ENCODE measurements at regions not wholly inside any gene's neighbourhood (a gene's known extent, or its start where the extent isn't known, plus 50 kb on each side); places are given as distances from the start of the nearest gene placed in this dataset.
"Not testable (repeated sequence)": the region's sequence is repeated elsewhere in the genome, so short reads cannot be mapped to it uniquely, and the experiment has no call there.

DNA sequence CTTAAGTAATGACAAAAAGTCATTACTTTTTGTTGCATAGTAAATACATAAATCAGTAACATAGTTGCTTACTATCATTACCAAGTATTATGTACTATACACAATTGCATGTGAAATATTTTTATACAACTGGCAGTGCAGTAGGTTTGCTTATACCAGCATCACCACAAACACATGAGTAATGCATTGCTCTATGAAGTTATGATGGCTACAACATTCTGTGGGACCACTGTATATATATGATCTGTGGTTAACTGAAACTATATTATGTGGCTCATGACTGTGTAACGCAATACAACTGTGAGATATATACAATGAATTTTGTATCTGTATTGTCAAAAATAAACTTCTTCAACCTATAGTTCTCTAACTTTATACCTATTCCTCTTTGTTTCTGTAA is 113.7 kb upstream of the RBMS3 start:
- no peak overlapping the region for H3K27ac ChIP-seq
- no peaks in the 10 kb centered on the region for H3K27me3 ChIP-seq (replicated peaks)
- no peak overlapping the region for H3K4me3 ChIP-seq
- H3K9me3 ChIP-seq (replicated peaks) = no peaks in the 10 kb centered on the region
- no peaks in the 10 kb centered on the region for H3K36me3 ChIP-seq
- DNase-seq (ENCODE audit: low read depth in 1 of 2, low spot score in 2 of 2) = no peak
- H3K4me1 ChIP-seq (replicated peaks) = peaks cover 18% of the 10 kb centered on the region

DNA sequence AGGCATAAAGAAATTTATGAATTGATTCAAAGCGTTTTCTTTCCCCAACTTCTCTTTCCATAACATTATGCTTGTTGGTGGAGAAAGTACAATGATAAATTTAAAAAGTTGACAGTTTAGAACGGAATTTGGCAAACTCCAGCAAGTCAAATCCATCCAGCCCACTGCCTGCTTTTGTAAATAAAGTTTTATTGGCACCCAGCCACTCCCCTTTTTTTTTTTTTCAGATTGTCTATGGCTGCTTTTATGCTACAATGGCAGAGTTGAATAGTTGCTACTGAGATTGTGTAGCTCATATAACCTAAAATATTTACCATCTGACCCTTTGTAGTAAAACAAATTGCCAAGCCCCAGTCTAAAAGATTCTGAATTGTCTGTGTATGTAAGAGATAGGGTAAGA is 112.8 kb upstream of the RBMS3 start:
- Histone ChIP-seq H3K36me3 (no peaks in the 10 kb centered on the region), H3K27ac (no peak overlapping the region), H3K27me3 (replicated peaks) (no peaks in the 10 kb centered on the region), H3K4me1 (replicated peaks) (peaks cover 21% of the 10 kb centered on the region), H3K4me3 (no peak overlapping the region), H3K9me3 (replicated peaks) (no peaks in the 10 kb centered on the region)
- DNase-seq (ENCODE audit: low read depth in 1 of 2, low spot score in 2 of 2) = no peak

DNA sequence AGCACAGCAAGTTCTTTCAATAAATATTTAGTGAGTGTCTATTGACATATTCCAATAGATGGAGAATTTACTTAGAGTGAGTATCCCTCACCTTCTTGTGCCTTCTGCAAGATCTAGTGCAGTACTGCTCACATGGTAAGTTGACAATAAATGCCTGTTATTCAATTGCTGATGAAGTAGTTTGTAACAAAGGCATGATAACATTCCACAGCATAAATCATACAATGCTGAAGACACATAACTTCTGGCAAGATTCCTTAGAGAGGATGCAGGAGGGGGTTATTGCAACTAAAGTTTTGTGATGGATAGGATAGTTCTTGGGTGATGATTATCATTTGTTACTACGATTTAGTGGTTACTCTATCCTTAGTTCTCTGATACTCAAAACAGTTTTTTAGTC is 112.2 kb upstream of the RBMS3 start:
- no peak overlapping the region for H3K27ac ChIP-seq
- no peak overlapping the region for H3K4me3 ChIP-seq
- H3K27me3 ChIP-seq (replicated peaks) = no peaks in the 10 kb centered on the region
- H3K36me3 ChIP-seq = no peaks in the 10 kb centered on the region
- H3K9me3 ChIP-seq (replicated peaks) = no peaks in the 10 kb centered on the region
- DNase-seq (ENCODE audit: low read depth in 1 of 2, low spot score in 2 of 2) = no peak
- peaks cover 21% of the 10 kb centered on the region for H3K4me1 ChIP-seq (replicated peaks)

DNA sequence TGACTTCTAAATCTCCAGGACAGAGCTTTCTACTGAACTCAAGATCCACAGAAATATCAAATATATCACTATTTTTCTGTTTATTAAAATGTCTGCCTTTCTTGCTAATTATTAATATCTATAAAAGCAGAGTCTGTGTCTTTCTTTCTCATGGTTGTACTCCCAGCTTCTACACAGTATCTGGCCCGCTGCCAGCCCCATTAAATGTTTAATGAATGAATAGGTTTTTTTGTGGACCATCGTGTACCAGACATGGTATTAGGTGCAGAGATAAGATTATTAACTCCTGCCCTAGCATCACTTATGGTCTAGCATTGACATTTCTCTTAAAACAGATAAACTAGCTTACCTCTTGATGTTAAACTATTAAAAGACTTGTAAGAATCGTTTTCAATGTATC is 111.4 kb upstream of the RBMS3 start:
- Histone ChIP-seq H3K4me3 (no peak overlapping the region), H3K9me3 (replicated peaks) (no peaks in the 10 kb centered on the region), H3K27ac (no peak overlapping the region)

DNA sequence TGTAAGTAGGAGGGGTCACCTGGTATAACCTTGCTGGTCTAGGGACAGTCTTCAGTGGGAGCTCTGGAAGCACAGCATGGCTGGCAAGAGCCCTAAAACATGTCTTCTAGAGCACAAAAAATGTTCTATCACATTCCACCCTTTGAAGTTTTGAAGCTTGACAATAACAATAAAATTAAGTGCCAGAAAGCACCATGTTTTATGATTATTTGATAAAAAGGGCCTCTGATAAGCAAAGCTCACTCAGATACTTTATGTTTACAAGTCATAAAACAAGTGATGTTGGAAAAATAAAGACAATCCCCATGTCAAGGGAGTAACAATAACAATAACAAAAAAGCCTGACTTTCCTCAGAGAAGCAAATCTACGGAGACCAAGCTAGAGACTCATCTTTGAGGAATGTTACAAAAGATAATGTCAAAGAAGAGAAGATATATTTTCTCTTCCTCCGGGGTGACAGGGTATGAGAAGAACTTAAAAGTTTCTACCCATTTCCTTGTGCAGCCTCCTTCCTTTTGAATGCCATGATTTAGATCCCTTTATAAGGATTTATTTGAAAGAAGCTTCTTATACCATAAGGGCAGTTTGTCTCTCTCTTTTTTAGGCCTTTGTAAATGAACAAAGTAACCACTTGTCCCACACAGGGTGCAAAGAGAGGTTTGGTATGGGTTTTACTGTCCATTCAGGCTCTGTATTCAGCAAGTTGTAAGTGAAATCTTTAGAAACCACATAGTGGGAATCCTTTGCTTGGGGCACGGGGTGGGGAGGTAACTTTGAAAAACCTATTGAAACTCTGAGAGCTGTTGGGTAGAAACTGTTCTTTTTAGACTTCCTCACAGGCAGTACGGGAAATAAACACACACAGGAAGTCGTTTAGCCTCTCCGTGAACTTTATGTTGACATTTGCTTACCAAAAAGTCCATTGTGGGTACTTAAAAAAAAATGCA is 109.6 kb upstream of the RBMS3 start:
- peak; percentile 46 to 86 for DNase-seq (ENCODE audit: low read depth in 1 of 2, low spot score in 2 of 2)
- Histone ChIP-seq H3K27me3 (replicated peaks) (no peaks in the 10 kb centered on the region), H3K9me3 (replicated peaks) (no peaks in the 10 kb centered on the region), H3K4me1 (replicated peaks) (peaks cover 21% of the 10 kb centered on the region), H3K4me3 (no peak overlapping the region), H3K36me3 (no peaks in the 10 kb centered on the region), H3K27ac (peak overlapping the region; percentile 99)

More for the DNA sequence above, 111.4 kb upstream of the RBMS3 start:
- Histone ChIP-seq H3K27me3 (replicated peaks) (no peaks in the 10 kb centered on the region), H3K4me1 (replicated peaks) (peaks cover 21% of the 10 kb centered on the region), H3K36me3 (no peaks in the 10 kb centered on the region)
- no peak for DNase-seq (ENCODE audit: low read depth in 1 of 2, low spot score in 2 of 2)

DNA sequence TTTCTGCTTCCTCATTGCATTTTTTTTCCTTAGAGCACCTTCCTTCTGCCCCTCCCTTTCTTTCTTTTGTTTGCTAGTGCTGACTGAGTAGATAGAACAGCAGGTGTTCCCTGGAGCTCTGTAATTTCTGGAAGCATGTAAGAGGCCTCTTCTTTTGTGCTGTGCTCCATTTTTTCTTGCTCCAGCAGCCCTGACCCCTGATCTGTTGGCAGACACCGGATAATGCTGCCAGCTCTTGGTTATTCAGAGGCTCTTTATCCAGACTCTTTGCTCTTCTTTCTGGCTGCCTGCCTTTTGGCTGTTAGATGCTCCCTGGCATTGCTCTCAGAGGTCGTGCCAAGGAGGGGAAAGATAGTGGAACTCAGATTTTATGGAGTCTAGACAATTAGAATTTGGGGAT is 104.4 kb upstream of the RBMS3 start:
- DNase-seq (ENCODE audit: low read depth in 1 of 2, low spot score in 2 of 2) = no peak
- no peaks in the 10 kb centered on the region for H3K27me3 ChIP-seq (replicated peaks)
- no peak overlapping the region for H3K4me3 ChIP-seq
- H3K27ac ChIP-seq = no peak overlapping the region
- no peaks in the 10 kb centered on the region for H3K9me3 ChIP-seq (replicated peaks)
- H3K4me1 ChIP-seq (replicated peaks) = peaks cover 17% of the 10 kb centered on the region
- no peaks in the 10 kb centered on the region for H3K36me3 ChIP-seq

DNA sequence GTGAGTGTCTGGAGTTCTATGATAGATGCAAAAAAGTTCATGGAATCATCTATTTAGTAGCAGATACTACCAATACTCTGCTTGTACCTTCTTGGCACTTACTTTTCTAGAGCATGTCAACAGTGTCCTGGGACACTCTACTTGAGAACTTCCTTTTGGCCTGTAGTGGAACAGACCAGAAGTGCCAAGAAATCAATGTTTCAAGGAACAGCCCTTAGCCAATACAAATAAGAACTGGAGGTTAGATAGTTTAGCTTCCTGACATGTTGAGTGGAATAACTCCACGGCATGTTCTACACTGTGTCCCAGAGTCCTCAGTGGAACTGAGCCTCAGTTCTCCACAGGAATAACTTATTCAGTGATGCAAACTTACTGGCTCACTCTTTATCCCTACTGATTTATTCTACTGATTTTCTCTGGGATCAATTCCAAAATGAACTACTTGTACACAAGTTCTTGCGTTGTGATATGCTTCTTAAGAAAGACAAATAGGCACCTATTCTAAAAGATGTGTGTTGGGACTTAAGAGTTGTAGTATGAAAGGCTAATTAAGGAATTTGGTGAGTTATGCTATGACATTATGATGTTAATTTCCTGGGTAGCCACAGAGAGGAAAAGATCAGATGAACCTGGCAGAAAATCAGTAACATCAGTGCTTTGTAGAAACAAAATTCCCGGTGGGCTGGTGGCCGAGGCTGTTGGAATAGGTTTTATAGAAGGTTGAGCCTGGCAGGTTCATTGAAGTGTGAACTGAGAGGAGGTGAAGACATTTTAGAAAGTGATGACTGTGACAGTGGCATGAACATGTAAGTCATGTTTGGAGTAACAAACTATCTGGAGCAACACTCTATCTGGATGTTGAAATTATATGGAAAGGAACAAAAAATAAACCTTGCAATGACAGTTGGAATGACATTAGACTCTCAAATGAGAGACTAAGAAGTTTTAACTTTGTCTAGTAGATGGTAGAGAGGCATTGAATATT is 101.8 kb upstream of the RBMS3 start:
- peaks cover 18% of the 10 kb centered on the region for H3K4me1 ChIP-seq (replicated peaks)

DNA sequence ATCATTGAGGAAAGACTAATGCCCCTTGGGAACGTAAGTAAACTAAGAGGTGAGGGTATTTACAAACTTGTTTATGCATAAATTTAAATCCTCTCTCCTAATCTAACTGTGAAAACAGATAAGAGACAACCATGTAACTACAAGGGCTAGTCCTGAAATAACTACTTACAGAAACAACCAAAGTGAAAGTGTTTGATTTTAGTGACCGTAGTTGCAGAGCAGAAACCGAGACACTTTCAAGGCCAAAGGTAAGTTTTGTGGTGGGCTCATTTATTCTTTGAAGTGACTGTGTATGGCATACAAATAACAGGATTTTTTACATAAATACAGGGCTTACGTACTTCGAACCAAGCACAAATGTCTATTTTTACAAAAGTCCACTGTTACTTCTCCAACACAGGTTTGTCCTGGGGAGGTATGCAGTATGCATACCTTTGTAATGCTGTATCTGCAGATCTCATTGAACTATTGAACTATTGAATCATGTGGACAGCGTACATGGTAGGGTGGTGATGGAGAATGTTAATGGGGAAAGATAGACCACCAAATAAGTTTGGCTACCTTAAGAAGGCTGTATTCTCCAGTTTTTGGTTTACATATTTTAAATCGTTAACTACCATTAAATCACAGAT is 99.6 kb upstream of the RBMS3 start:
- no peaks in the 10 kb centered on the region for H3K27me3 ChIP-seq (replicated peaks)
- peaks cover 39% of the 10 kb centered on the region for H3K4me1 ChIP-seq (replicated peaks)
- no peaks in the 10 kb centered on the region for H3K36me3 ChIP-seq
- H3K9me3 ChIP-seq (replicated peaks) = no peaks in the 10 kb centered on the region
- no peak for DNase-seq (ENCODE audit: low read depth in 1 of 2, low spot score in 2 of 2)
- no peak overlapping the region for H3K4me3 ChIP-seq
- no peak overlapping the region for H3K27ac ChIP-seq

More for the DNA sequence above, 101.8 kb upstream of the RBMS3 start:
- Histone ChIP-seq H3K36me3 (no peaks in the 10 kb centered on the region), H3K4me3 (no peak overlapping the region), H3K27ac (no peak overlapping the region), H3K27me3 (replicated peaks) (no peaks in the 10 kb centered on the region), H3K9me3 (replicated peaks) (no peaks in the 10 kb centered on the region)
- DNase-seq (ENCODE audit: low read depth in 1 of 2, low spot score in 2 of 2) = no peak

DNA sequence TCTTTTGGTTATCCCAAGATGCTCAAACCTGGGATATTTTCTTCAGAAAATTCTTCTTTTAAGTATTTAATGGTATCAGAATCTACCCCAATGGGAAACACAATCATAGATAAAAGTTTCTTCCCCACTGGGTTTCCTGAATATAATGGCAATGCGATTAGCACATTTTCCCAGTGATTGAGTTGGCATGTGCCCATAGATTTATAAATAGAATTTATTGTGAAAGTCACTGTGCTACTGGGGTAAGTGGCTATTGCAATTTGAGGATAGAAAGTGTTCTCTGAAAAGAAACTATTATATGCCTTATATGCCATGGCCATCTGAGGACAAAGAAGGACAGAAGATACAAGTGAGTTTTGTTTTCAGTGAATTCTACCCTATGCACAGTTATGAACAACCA is 99.0 kb upstream of the RBMS3 start:
- no peaks in the 10 kb centered on the region for H3K9me3 ChIP-seq (replicated peaks)
- no peak overlapping the region for H3K27ac ChIP-seq
- H3K4me3 ChIP-seq = no peak overlapping the region
- no peaks in the 10 kb centered on the region for H3K36me3 ChIP-seq
- no peak for DNase-seq (ENCODE audit: low read depth in 1 of 2, low spot score in 2 of 2)
- H3K4me1 ChIP-seq (replicated peaks) = peaks cover 45% of the 10 kb centered on the region
- no peaks in the 10 kb centered on the region for H3K27me3 ChIP-seq (replicated peaks)

DNA sequence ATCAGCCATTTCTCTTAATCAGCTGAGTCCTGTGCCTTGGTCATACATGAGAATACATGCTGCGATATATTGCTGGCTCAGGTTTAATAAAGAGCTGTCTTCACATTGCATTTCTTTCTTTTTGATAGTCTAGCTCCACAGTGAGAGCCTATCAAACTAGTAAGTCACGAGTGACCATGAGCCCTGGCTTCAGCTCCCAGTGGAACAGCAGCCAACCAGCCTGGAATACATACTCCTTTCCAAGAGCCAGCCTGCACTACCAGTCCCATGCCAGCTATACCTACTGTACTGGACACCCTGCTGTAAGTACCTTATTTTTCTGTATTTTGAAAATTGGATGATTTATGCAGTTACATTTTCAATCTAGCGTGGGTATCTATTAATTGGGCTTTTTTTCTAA is 98.0 kb upstream of the RBMS3 start:
- not testable (repeated sequence) for DNase-seq (ENCODE audit: low read depth in 1 of 2, low spot score in 2 of 2); H3K27me3 ChIP-seq (replicated peaks); H3K27ac ChIP-seq; H3K9me3 ChIP-seq (replicated peaks); H3K36me3 ChIP-seq; H3K4me3 ChIP-seq
- peaks cover 54% of the 10 kb centered on the region for H3K4me1 ChIP-seq (replicated peaks)

DNA sequence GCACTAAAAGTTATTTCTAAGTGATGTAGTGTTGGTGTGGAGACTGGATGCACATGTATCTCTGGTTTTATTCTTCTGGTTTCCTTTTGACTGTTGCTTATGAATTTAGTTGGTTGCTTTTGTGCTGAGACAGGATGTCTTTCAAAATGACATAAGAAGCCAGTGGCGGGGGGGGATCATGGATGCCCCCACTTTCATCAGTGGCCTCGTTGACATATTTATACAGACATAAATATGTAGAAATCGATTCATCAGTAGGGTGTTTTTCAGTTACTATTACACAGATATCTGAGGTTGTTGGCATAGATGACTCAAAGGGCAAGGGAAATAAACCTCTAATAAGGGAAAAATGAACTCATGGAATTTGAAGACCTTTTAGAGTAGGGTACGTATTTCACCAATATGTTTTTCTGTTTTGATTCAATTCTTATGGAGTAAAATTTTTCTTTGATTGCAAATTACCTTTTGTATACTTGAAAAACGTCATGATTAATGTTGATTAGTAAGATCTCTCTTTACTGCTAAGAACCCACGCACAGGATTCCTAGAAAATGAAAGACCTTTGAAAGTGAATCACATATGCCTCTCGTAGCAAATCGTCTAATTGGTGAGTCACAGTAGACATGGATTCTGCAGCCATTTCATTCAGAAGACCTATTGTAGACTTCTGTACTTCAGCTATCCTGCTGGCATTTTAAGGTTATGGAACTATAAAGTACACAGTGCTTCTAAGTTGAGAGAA is 97.4 kb upstream of the RBMS3 start:
- peak in 1 of 2 experiments; percentile 57 for DNase-seq (ENCODE audit: low read depth in 1 of 2, low spot score in 2 of 2)
- Histone ChIP-seq H3K9me3 (replicated peaks) (no peaks in the 10 kb centered on the region), H3K36me3 (no peaks in the 10 kb centered on the region), H3K27ac (peak overlapping the region; percentile 93), H3K4me3 (no peak overlapping the region), H3K4me1 (replicated peaks) (peaks cover 52% of the 10 kb centered on the region), H3K27me3 (replicated peaks) (no peaks in the 10 kb centered on the region)

DNA sequence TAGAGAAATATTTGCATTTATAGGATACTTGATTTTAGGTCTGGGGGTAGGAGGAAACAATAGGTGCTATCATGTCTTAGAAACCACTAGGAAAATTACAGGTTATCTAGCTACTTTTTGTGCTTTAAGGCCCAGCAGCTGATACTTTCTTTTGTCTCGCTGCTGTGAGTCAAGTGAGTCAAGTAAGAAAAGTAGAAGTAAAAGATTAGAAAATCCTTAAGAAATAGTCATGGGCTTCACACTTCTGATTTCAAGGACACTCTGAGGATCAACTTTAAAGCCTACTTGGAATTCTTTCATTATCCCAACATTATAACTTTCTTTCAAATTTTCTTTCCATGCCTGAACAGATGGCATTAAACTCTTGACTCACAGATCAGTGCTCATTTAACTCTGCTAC is 95.2 kb upstream of the RBMS3 start:
- H3K27me3 ChIP-seq (replicated peaks) = no peaks in the 10 kb centered on the region
- no peak for DNase-seq (ENCODE audit: low read depth in 1 of 2, low spot score in 2 of 2)
- peak overlapping the region; percentile 93 for H3K27ac ChIP-seq
- no peak overlapping the region for H3K4me3 ChIP-seq
- H3K4me1 ChIP-seq (replicated peaks) = peaks cover 48% of the 10 kb centered on the region
- H3K9me3 ChIP-seq (replicated peaks) = no peaks in the 10 kb centered on the region
- no peaks in the 10 kb centered on the region for H3K36me3 ChIP-seq

DNA sequence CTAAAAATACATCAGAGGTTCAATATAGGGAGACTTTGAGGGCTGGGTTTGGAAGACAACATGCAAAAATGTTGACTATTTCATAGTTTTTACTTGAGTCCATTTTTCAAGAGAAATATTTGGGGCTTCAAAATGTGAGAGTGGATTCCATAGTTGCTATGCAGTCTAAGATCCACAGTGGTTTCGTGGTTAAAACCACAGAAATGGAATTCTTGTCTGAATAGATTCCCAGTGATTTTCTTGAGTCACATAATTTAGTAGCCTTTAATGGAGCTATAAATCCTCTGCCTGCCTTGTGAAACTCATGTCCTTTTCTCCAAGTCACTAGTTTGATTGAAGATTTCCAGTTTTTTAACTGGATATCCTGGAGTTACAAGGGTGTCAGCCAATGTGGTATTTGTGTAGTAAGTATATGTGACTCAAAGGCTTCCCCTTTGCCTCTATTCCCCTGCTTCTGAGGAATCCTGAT is 94.7 kb upstream of the RBMS3 start:
- no peaks in the 10 kb centered on the region for H3K9me3 ChIP-seq (replicated peaks)
- peak in 1 of 2 experiments; percentile 84 for DNase-seq (ENCODE audit: low read depth in 1 of 2, low spot score in 2 of 2)
- H3K4me1 ChIP-seq (replicated peaks) = peaks cover 48% of the 10 kb centered on the region
- H3K4me3 ChIP-seq = no peak overlapping the region
- peak overlapping the region; percentile 93 for H3K27ac ChIP-seq
- no peaks in the 10 kb centered on the region for H3K36me3 ChIP-seq
- no peaks in the 10 kb centered on the region for H3K27me3 ChIP-seq (replicated peaks)
